Left lung (tissue), 4 donors: ENCODE measurements at regions not wholly inside any gene's neighbourhood (a gene's known extent, or its start where the extent isn't known, plus 50 kb on each side); places are given as distances from the start of the nearest gene placed in this dataset.

Experiments used
- ATAC-seq: fragments of 200-7000 bp; cut with Tn5 transposase; one replicate; pipeline ENCODE4 v1.9.1; 2020; ENCODE audit warnings: moderate library complexity
- DNase-seq, 4 donors: peaks; one replicate each; pipeline ENCODE4 v3.0.0-alpha.2; 2013 to 2020
- H3K27ac ChIP-seq, 2 donors: fragments of 200-600 bp; sonication (generic) in 1 of 2; one replicate each; pipeline versions ENCODE4 v1.5.0 to v1.8.0; 2020 to 2021
- H3K27me3 ChIP-seq, 2 donors: fragments of 200-600 bp; sonication (generic) in 1 of 2; one replicate each; pipeline versions ENCODE4 v1.5.0 to v1.8.0; 2020 to 2021
- H3K36me3 ChIP-seq, 2 donors: fragments of 200-600 bp; sonication (generic) in 1 of 2; one replicate each; pipeline versions ENCODE4 v1.5.0 to v1.8.0; 2020 to 2021
- H3K4me1 ChIP-seq, 2 donors: fragments of 200-600 bp; one replicate each; pipeline ENCODE4 v1.8.0; 2021
- H3K4me3 ChIP-seq, 2 donors: fragments of 200-600 bp; sonication (generic) in 1 of 2; one replicate each; pipeline versions ENCODE4 v1.5.0 to v1.8.0; 2020 to 2021; ENCODE audit warnings: mild to moderate bottlenecking in 1 of 2
- H3K9me3 ChIP-seq, 2 donors: fragments of 200-600 bp; sonication (generic) in 1 of 2; one replicate each; pipeline versions ENCODE4 v1.5.0 to v1.8.0; 2020 to 2021
- intact Hi-C, 2 donors: fragments of 100-400 bp; cut with DNase I; formaldehyde crosslinking; loops; one replicate each; pipeline versions ENCODE4 v1.11.2 to v1.14.2; 2022
- TF ChIP-seq, protein P1 (sequence below), 2 donors: fragments of 200-600 bp; sonication (generic) in 1 of 2; IDR thresholded peaks; one replicate each; pipeline versions ENCODE4 v1.5.0 to v1.8.0; 2021; ENCODE audit warnings: antibody characterized with exemption in 2 of 2
- donor health status: DM: no; HTN: yes; CAD: no.
- donor health status: DM: no; HTN: no; CAD: no.

DNA sequence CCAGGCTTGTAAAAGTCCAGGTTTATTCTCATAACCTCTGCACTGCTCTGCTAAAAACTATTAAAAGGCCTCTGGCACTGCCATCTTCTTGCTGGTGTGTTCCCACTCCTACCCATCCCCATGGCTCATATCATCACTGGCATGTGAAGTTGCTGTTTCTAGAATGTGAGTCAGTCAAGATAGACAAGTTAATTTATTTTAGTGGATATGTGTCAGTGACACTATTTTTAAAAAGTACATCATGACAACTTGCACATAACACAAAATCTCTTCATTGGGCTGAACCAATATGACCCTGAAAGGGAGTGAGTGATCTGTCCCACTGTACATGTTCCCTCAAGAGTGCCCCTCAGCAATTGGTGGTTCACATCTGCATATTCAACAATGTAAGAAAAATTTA is 299.7 kb downstream of the NFIB start:
- DNase-seq (no peak), ATAC-seq (no peak)
- H3K27ac ChIP-seq: no peak overlapping the region
- H3K4me1 ChIP-seq: no peaks in the 10 kb centered on the region
- intact Hi-C loops: loop anchor here in 1 of 2 donors (10.0 kb wide), 1 partner anchor 49 kb away; no protein-coding TSS in a partner anchor
- no peak overlapping the region for H3K4me3 ChIP-seq
- H3K36me3 ChIP-seq: no peaks in the 10 kb centered on the region
- TF ChIP-seq, protein P1, sequence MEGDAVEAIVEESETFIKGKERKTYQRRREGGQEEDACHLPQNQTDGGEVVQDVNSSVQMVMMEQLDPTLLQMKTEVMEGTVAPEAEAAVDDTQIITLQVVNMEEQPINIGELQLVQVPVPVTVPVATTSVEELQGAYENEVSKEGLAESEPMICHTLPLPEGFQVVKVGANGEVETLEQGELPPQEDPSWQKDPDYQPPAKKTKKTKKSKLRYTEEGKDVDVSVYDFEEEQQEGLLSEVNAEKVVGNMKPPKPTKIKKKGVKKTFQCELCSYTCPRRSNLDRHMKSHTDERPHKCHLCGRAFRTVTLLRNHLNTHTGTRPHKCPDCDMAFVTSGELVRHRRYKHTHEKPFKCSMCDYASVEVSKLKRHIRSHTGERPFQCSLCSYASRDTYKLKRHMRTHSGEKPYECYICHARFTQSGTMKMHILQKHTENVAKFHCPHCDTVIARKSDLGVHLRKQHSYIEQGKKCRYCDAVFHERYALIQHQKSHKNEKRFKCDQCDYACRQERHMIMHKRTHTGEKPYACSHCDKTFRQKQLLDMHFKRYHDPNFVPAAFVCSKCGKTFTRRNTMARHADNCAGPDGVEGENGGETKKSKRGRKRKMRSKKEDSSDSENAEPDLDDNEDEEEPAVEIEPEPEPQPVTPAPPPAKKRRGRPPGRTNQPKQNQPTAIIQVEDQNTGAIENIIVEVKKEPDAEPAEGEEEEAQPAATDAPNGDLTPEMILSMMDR (IDR thresholded peaks at IDR 0.05): no peak
- H3K27me3 ChIP-seq: no peaks in the 10 kb centered on the region
- H3K9me3 ChIP-seq: no peaks in the 10 kb centered on the region

DNA sequence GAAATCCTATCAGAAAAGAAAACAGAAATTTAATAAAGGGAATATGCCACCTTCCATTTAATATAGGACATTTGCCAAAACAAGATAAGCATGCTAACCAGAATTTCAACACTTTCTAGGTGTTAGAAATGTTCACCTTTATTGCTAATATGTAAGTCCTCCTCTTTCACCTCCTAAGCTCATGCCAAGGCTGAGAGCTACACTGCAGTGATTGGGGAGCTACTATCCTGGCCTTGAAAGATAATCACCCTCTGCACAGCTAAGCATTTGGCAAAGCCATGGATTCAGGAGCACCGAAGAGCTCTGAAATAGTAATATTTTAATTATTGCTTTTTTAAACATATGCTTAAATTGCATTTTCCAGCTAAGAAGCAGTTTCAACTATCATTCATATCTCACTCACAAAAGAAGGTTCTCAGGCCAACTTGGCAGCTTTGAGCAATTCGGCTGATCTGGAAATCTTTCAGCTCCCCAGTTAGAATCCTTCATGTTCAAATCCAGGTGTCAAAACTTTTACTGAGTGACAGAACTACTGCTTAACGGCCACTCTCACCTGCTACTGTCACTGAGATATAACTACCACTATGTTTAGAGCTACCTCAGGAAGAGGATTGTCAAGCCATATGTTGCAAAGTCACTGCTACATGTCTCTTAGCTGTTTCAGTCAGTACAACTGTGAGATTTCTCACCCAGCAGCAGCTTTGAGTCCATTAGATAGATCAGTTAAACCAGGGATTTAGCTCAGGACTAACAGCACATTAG is 302.0 kb downstream of the NFIB start:
- ATAC-seq (no peak), DNase-seq (no peak)
- peaks cover 0 to 2% of the 10 kb centered on the region in 2 donors for H3K9me3 ChIP-seq
- H3K4me3 ChIP-seq: no peak overlapping the region
- no peak overlapping the region for H3K27ac ChIP-seq
- intact Hi-C loops: loop anchor here in 1 of 2 donors (10.0 kb wide), 1 partner anchor 47 kb away; no protein-coding TSS in a partner anchor
- no peaks in the 10 kb centered on the region for H3K36me3 ChIP-seq
- no peaks in the 10 kb centered on the region for H3K4me1 ChIP-seq
- H3K27me3 ChIP-seq: no peaks in the 10 kb centered on the region
- TF ChIP-seq, protein P1 (IDR thresholded peaks at IDR 0.05): no peak

DNA sequence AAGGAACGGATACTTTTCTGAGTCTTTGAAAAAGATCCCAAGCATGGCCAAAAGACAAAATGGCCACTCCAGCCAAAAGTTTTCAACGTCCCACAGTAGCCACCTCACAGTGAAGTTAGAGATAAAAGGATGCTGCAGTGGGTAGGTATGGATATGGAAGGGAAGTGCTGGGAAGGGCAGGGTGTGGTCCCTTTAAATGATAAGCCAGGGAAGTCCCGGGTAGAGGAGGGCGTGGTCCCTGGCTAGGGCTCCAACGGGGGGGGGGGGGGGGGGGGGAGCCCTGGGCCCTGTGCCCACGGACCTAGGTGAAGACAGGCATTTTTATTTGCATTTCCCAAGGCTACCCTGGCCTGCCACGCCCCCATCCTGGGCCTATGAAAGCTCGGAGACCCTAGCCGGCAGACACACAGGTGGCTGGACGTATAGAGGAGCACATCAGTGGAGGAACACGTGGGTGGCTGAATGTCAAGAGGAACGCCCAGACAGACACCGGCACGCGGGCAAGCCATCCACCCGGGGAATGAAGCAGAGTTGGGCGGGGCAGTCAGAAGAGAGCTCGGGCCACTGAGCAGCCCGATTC is 306.7 kb downstream of the NFIB start:
- H3K27ac ChIP-seq: no peak overlapping the region
- H3K4me1 ChIP-seq: no peaks in the 10 kb centered on the region
- no peaks in the 10 kb centered on the region for H3K36me3 ChIP-seq
- TF ChIP-seq, protein P1 (IDR thresholded peaks at IDR 0.05): no peak
- peaks cover 0 to 10% of the 10 kb centered on the region in 2 donors for H3K9me3 ChIP-seq
- intact Hi-C loops: no loop called here
- H3K27me3 ChIP-seq: no peaks in the 10 kb centered on the region
- H3K4me3 ChIP-seq: no peak overlapping the region
- ATAC-seq (no peak), DNase-seq (no peak)

DNA sequence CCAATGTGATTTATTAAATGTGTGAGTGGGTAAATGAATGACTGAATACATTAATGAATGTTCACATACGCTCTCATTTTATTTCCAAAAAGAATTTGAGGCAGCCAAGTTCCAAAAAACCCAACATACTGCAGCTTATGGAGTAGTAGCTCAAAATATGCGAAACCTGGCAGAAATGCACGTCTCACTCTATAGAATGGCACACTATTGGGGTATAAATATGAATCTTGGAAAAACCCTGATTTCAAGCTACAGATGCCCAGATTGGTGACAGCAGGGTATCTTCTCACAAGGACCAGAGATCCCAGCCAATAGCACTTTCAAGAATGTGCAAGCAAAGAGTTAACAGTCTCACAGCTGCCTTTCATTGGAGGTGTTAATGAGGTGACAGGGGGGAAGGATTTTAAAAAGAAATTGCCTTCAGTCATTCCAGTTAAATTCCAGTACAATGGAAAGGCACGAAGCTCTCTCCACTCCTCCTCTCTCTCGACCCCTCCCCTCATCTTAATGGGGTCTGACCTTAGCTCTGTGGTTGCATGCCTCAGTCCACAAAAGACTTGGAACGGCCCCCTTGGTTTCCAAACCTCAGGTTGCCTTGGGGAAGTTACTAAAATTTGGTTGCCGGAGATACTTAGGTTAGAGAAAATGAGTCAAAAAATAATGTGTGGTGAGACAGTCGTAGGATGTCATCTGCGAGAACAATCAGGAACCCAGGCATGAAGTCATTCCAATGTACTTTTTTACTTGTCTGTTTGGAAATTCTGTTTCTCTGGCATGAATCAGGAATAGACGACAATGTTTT is 307.4 kb downstream of the NFIB start:
- Histone ChIP-seq H3K36me3 (no peaks in the 10 kb centered on the region), H3K27ac (no peak overlapping the region), H3K27me3 (no peaks in the 10 kb centered on the region), H3K4me3 (no peak overlapping the region), H3K9me3 (peaks cover 0 to 13% of the 10 kb centered on the region in 2 donors), H3K4me1 (no peaks in the 10 kb centered on the region)
- intact Hi-C loops: no loop called here
- TF ChIP-seq, protein P1 (IDR thresholded peaks at IDR 0.05): no peak
- DNase-seq: no peak
- ATAC-seq: no peak

DNA sequence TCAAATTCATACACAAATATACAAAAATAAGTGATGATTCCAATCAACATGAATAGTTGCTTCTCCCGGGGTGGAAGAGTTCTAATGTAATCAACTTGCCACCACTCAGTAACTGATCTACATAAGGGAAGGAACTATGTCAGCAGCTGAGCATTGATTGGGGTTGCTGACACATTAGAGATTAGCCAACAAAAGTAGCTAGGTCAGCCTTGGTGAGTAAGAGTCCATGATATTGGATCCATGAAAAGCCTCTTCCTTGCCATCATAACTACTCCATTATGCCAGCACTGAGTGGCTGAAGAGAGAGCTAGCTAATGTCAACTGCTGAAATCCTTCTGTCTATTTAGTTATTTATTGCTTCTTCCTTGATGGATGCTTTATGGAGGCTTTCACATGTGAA is 309.8 kb downstream of the NFIB start:
- no peak overlapping the region for H3K4me3 ChIP-seq

More for the DNA sequence above, 309.8 kb downstream of the NFIB start:
- H3K27me3 ChIP-seq: no peaks in the 10 kb centered on the region
- no peak for ATAC-seq
- no peaks in the 10 kb centered on the region for H3K36me3 ChIP-seq
- no peaks in the 10 kb centered on the region for H3K4me1 ChIP-seq
- intact Hi-C loops: no loop called here
- H3K27ac ChIP-seq: no peak overlapping the region
- no peak for DNase-seq
- H3K9me3 ChIP-seq: peaks cover 0 to 17% of the 10 kb centered on the region in 2 donors
- TF ChIP-seq, protein P1 (IDR thresholded peaks at IDR 0.05): no peak
